SU-DHL-6 (cell line): ENCODE measurements at regions not wholly inside any gene's neighbourhood (a gene's known extent, or its start where the extent isn't known, plus 50 kb on each side); places are given as distances from the start of the nearest gene placed in this dataset.

Experiments
- CTCF ChIP-seq: fragments of 200-600 bp; sonication (generic); IDR thresholded peaks from one replicate; pipeline ENCODE4 v1.5.1; 2017; ENCODE audit warnings: antibody characterized with exemption, mild to moderate bottlenecking, low read length, moderate library complexity; ENCODE audit not compliant: insufficient read depth, poor library complexity, severe bottlenecking
- EZH2phosphoT487 ChIP-seq: fragments of 200-600 bp; sonication (generic), shearing (Covaris generic); conservative IDR thresholded peaks from 2 replicates; pipeline ENCODE4 v1.6.1; 2018; ENCODE audit warnings: mild to moderate bottlenecking, antibody characterized with exemption, low read length, moderate library complexity, mixed read lengths

GRCh38 chr11:23423104-23423503, 562.8 kb upstream of the CCDC179 start:
- TF ChIP-seq CTCF, result no peak
- no peak for TF ChIP-seq EZH2phosphoT487
